H1 (cell line): ENCODE measurements at regions not wholly inside any gene's neighbourhood (a gene's known extent, or its start where the extent isn't known, plus 50 kb on each side); places are given as distances from the start of the nearest gene placed in this dataset.

Experiments
- BCL11A ChIP-seq, 2 experiments: IDR thresholded peaks; one replicate each; pipeline ENCODE4 v1.6.1; 2011; ENCODE audit warnings: low read depth in 2 of 2, low read length in 2 of 2, mild to moderate bottlenecking in 2 of 2
- CHD2 ChIP-seq: IDR thresholded peaks from 2 replicates; pipeline ENCODE4 v1.6.1; 2012; ENCODE audit warnings: low read length, improper control_type of control experiment
- EZH2 ChIP-seq: fragments of 200-600 bp; sonication (generic); IDR thresholded peaks from 2 replicates; pipeline ENCODE4 v1.7.1; 2012; ENCODE audit warnings: low read depth, mild to moderate bottlenecking, moderate library complexity, low read length, inconsistent platforms; ENCODE audit not compliant: severe bottlenecking
- GTF2F1 ChIP-seq: IDR thresholded peaks from 2 replicates; pipeline ENCODE4 v1.6.1; 2012; ENCODE audit warnings: low read depth, low read length, improper control_type of control experiment, borderline replicate concordance
- JUND ChIP-seq: IDR thresholded peaks from 2 replicates; pipeline ENCODE4 v1.6.1; 2011; ENCODE audit warnings: mild to moderate bottlenecking, improper control_type of control experiment, low read length
- POLR2A ChIP-seq, 2 experiments: IDR thresholded peaks; 1 replicate in 1 of 2; 2 replicates in 1 of 2; pipeline ENCODE4 v1.6.1; 2011; ENCODE audit warnings: low read depth in 2 of 2, low read length in 2 of 2, mild to moderate bottlenecking in 2 of 2; ENCODE audit errors: control extremely low read depth in 1 of 2
- POLR2AphosphoS5 ChIP-seq: IDR thresholded peaks from 2 replicates; pipeline ENCODE4 v1.6.1; 2011; ENCODE audit warnings: low read depth, low read length
- SAP30 ChIP-seq: fragments of 300-600 bp; sonication (generic); IDR thresholded peaks from 2 replicates; pipeline ENCODE4 v1.7.1; 2012; ENCODE audit warnings: low read length, moderate library complexity, mild to moderate bottlenecking, inconsistent platforms; ENCODE audit not compliant: insufficient read depth, insufficient replicate concordance
- SIX5 ChIP-seq: IDR thresholded peaks from 2 replicates; pipeline ENCODE4 v1.6.1; 2011; ENCODE audit warnings: mild to moderate bottlenecking, low read depth, low read length
- TCF12 ChIP-seq: IDR thresholded peaks from 2 replicates; pipeline ENCODE4 v1.6.1; 2011; ENCODE audit warnings: low read depth, mild to moderate bottlenecking, low read length
- TF ChIP-seq, protein P1 (sequence below), 3 experiments: IDR thresholded peaks; 1 replicate in 2 of 3; 2 replicates in 1 of 3; pipeline versions ENCODE4 v1.5.1 to v1.6.1; 2011; ENCODE audit warnings: low read length in 3 of 3, mild to moderate bottlenecking in 3 of 3, inconsistent platforms in 2 of 3, low read depth in 1 of 3, moderate library complexity in 1 of 3; ENCODE audit not compliant: insufficient read depth in 1 of 3; ENCODE audit errors: control extremely low read depth in 1 of 3
- TF ChIP-seq, protein P2 (sequence below): IDR thresholded peaks from 2 replicates; pipeline ENCODE4 v1.6.1; 2012; ENCODE audit warnings: inconsistent platforms

DNA sequence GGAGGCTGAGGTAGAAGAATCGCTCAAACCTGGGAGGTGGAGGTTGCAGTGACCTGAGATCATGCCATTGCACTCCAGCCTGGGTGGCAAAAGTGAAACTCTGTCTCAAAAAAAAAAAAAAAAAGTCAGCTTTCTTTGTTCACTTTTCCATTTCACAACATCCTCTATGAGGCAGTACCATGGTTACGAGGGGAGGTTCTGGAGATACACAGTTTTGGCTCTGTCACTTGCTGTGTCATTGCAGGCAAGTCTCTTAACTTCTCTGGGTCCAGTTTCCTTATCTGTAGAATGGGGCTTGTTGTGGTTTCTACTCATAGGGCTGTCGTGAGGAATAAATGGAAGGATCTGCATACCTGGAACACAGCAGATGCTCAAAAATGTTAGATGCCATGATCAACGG is 75.6 kb upstream of the SLC24A4 start:
- TF ChIP-seq, protein P1, sequence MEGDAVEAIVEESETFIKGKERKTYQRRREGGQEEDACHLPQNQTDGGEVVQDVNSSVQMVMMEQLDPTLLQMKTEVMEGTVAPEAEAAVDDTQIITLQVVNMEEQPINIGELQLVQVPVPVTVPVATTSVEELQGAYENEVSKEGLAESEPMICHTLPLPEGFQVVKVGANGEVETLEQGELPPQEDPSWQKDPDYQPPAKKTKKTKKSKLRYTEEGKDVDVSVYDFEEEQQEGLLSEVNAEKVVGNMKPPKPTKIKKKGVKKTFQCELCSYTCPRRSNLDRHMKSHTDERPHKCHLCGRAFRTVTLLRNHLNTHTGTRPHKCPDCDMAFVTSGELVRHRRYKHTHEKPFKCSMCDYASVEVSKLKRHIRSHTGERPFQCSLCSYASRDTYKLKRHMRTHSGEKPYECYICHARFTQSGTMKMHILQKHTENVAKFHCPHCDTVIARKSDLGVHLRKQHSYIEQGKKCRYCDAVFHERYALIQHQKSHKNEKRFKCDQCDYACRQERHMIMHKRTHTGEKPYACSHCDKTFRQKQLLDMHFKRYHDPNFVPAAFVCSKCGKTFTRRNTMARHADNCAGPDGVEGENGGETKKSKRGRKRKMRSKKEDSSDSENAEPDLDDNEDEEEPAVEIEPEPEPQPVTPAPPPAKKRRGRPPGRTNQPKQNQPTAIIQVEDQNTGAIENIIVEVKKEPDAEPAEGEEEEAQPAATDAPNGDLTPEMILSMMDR (IDR thresholded peaks at IDR 0.05; ENCODE audit: control extremely low read depth in 1 of 3, insufficient read depth in 1 of 3, low read depth in 1 of 3, low read length in 3 of 3), result no peak
- no peak for TF ChIP-seq SIX5
- TF ChIP-seq GTF2F1, result no peak
- TF ChIP-seq, protein P2, sequence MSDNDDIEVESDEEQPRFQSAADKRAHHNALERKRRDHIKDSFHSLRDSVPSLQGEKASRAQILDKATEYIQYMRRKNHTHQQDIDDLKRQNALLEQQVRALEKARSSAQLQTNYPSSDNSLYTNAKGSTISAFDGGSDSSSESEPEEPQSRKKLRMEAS, result no peak
- no peak for TF ChIP-seq EZH2
- TF ChIP-seq SAP30, result no peak
- no peak for TF ChIP-seq BCL11A (IDR thresholded peaks at IDR 0.05; ENCODE audit: low read depth in 2 of 2, low read length in 2 of 2)
- no peak for TF ChIP-seq POLR2A (IDR thresholded peaks at IDR 0.05; ENCODE audit: control extremely low read depth in 1 of 2, low read depth in 2 of 2, low read length in 2 of 2)
- TF ChIP-seq POLR2AphosphoS5, result no peak
- no peak for TF ChIP-seq JUND
- no peak for TF ChIP-seq TCF12
- TF ChIP-seq CHD2, result no peak
